Endothelial cell of umbilical vein (primary cell): ENCODE measurements at regions not wholly inside any gene's neighbourhood (a gene's known extent, or its start where the extent isn't known, plus 50 kb on each side); places are given as distances from the start of the nearest gene placed in this dataset.

Experiments used
- BruUV-seq: library from RNA; stranded (reverse); fragments of 400-500 nt; replicated peaks from 2 replicates; lab custom pipeline; 2021; lab: Mats Ljungman, UMichigan
- CTCF ChIA-PET: fragments of 300-600, 350-600 bp; sonication (Branson Sonifier 250); formaldehyde crosslinking; loops from one replicate; lab custom pipeline; 2021; ENCODE audit warnings: antibody characterized with exemption, inconsistent platforms; lab: Charles Lee
- POLR2A ChIA-PET: fragments of 300-600, 350-600 bp; sonication (Branson Sonifier 250); formaldehyde crosslinking; loops from one replicate; lab custom pipeline; 2021; ENCODE audit warnings: antibody characterized with exemption, inconsistent platforms; lab: Charles Lee
- DNase-seq: peaks from one replicate; pipeline ENCODE4 v3.0.0-alpha.2; 2011; ENCODE audit warnings: low read depth, low spot score
- FAIRE-seq: peaks from 2 replicates; lab custom pipeline; 2011; peaks lifted over from hg19 to GRCh38; lab: Jason Lieb, UNC
- H2AFZ ChIP-seq: 2 replicates; pipeline ENCODE4 v1.6.0; 2012; ENCODE audit warnings: low read depth, low read length, control low read depth, inconsistent platforms
- H3K27ac ChIP-seq: 2 replicates; pipeline ENCODE4 v1.5.1; 2011; ENCODE audit warnings: low read depth, mild to moderate bottlenecking, control low read depth, low read length, moderate library complexity; ENCODE audit not compliant: insufficient read depth
- H3K27me3 ChIP-seq, 2 experiments: 2 replicates each; pipeline versions ENCODE4 v1.6.0 to v1.6.1; 2011; ENCODE audit warnings: low read length in 2 of 2, mixed read lengths in 1 of 2; ENCODE audit not compliant: control insufficient read depth in 2 of 2, insufficient read depth in 2 of 2
- H3K36me3 ChIP-seq, 2 experiments: 2 replicates in 1 of 2; 3 replicates in 1 of 2; pipeline ENCODE4 v1.5.1; 2011; ENCODE audit warnings: low read length in 2 of 2, mild to moderate bottlenecking in 1 of 2, moderate library complexity in 1 of 2; ENCODE audit not compliant: control insufficient read depth in 2 of 2, insufficient read depth in 2 of 2; ENCODE audit errors: extremely low read depth in 1 of 2
- H3K4me1 ChIP-seq: 3 replicates; pipeline ENCODE4 v1.5.1; 2011; ENCODE audit warnings: mild to moderate bottlenecking, low read length; ENCODE audit not compliant: control insufficient read depth, insufficient read depth; ENCODE audit errors: extremely low read depth
- H3K4me2 ChIP-seq: 2 replicates; pipeline ENCODE4 v1.6.1; 2011; ENCODE audit warnings: low read length, control low read depth, mixed read lengths; ENCODE audit not compliant: insufficient read depth
- H3K4me3 ChIP-seq, 3 experiments: fragments of 200-600 bp in 1 of 3; sonication (generic), shearing (Covaris generic) in 1 of 3; replicated peaks in 1 of 3; 2 replicates each; pipeline ENCODE4 v1.5.1; 2011 to 2016; ENCODE audit warnings: control low read depth in 3 of 3, low read length in 3 of 3, mild to moderate bottlenecking in 2 of 3, inconsistent platforms in 1 of 3, low read depth in 1 of 3, moderate library complexity in 1 of 3; ENCODE audit not compliant: insufficient read depth in 1 of 3
- H3K79me2 ChIP-seq: 2 replicates; pipeline ENCODE4 v1.6.0; 2012; ENCODE audit warnings: low read length, inconsistent platforms; ENCODE audit not compliant: control insufficient read depth, insufficient read depth
- H3K9ac ChIP-seq: replicated peaks from 2 replicates; pipeline ENCODE3; 2011; ENCODE audit warnings: low read length, control low read depth; ENCODE audit not compliant: insufficient read depth; ENCODE audit errors: extremely low read depth
- H3K9me1 ChIP-seq: replicated peaks from 3 replicates; pipeline ENCODE4 v1.6.0; 2011; ENCODE audit warnings: mild to moderate bottlenecking, low read length; ENCODE audit not compliant: control insufficient read depth, insufficient read depth; ENCODE audit errors: extremely low read depth
- H3K9me3 ChIP-seq: replicated peaks from 2 replicates; pipeline ENCODE4 v1.5.1; 2012; ENCODE audit warnings: low read length, inconsistent platforms; ENCODE audit not compliant: control insufficient read depth, insufficient read depth
- H4K20me1 ChIP-seq: replicated peaks from 2 replicates; pipeline ENCODE3; 2011; ENCODE audit warnings: mild to moderate bottlenecking, low read length; ENCODE audit not compliant: control insufficient read depth, insufficient read depth; ENCODE audit errors: extremely low read depth
- FOS ChIP-seq: IDR thresholded peaks from 2 replicates; pipeline ENCODE4 v1.6.1; 2011; ENCODE audit warnings: mild to moderate bottlenecking, low read length, moderate library complexity, borderline replicate concordance; ENCODE audit not compliant: insufficient read depth
- GATA2 ChIP-seq: IDR thresholded peaks from 2 replicates; pipeline ENCODE4 v1.7.0; 2011; ENCODE audit warnings: low read depth, mild to moderate bottlenecking, moderate library complexity, mixed read lengths, low read length; ENCODE audit not compliant: insufficient read length, insufficient read depth
- JUN ChIP-seq: IDR thresholded peaks from 2 replicates; pipeline ENCODE4 v1.6.1; 2011; ENCODE audit warnings: borderline replicate concordance, low read depth; ENCODE audit not compliant: insufficient read length, insufficient read depth
- MYC ChIP-seq: IDR thresholded peaks from one replicate; pipeline ENCODE4 v1.6.1; 2011; ENCODE audit warnings: mild to moderate bottlenecking, low read depth, low read length
- POLR2A ChIP-seq: IDR thresholded peaks from 2 replicates; pipeline ENCODE4 v1.6.1; 2012; ENCODE audit warnings: low read depth, mild to moderate bottlenecking, control low read depth, low read length
- POLR2AphosphoS5 ChIP-seq: IDR thresholded peaks from 2 replicates; pipeline ENCODE4 v1.6.1; 2012; ENCODE audit warnings: low read depth, mild to moderate bottlenecking, control low read depth, low read length, moderate library complexity; ENCODE audit not compliant: insufficient read depth
- dilution Hi-C: fragments of 300-500 bp; cut with MboI; formaldehyde crosslinking; loops from one replicate; pipeline ENCODE4 v1.15.0; 2019; ENCODE audit warnings: low sequenced_read_pairs; ENCODE audit not compliant: extremely low pct_ligation_motif_present
- intact Hi-C: fragments of 100-400 bp; cut with micrococcal nuclease; formaldehyde crosslinking; loops from one replicate; pipeline ENCODE4 v1.10.0; 2022
- TF ChIP-seq, protein P1 (sequence below): IDR thresholded peaks from 2 replicates; pipeline ENCODE4 v1.6.1; 2011; ENCODE audit not compliant: insufficient read depth, insufficient read length

DNA sequence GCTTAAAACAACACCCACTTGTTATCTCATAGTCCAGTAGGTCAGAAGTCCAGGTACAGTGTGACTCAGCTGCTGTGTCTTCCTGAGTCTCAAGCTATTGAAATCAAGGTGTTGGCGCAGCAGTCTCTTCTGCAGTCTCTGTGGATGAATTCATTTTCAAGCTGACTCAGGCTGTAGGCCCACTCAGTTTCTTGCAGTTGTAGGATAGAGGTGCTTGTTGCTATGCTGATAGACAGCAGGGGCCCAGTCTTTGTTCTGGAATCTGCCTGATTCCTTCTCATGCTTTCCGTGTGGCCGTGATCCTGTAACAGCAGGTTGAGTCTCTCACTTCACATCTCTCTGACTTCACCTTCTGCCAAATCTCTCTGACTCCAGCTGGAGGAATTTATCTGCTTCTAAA is 400.4 kb upstream of the POM121L12 start:
- no peaks in the 10 kb centered on the region for H3K36me3 ChIP-seq
- no peaks in the 10 kb centered on the region for H3K79me2 ChIP-seq
- H3K9ac ChIP-seq = no peak overlapping the region
- no peak for TF ChIP-seq MYC
- TF ChIP-seq FOS = no peak
- TF ChIP-seq JUN = no peak
- TF ChIP-seq, protein P1, sequence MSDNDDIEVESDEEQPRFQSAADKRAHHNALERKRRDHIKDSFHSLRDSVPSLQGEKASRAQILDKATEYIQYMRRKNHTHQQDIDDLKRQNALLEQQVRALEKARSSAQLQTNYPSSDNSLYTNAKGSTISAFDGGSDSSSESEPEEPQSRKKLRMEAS = no peak
- TF ChIP-seq POLR2A = no peak
- TF ChIP-seq GATA2 = no peak
- no peak for TF ChIP-seq POLR2AphosphoS5
- no TSS peak for BruUV-seq
- no peaks in the 10 kb centered on the region for H3K9me1 ChIP-seq
- ChIA-PET POLR2A (no interaction called here), CTCF (no interaction called here)
- no peak overlapping the region for H3K4me2 ChIP-seq
- H3K27ac ChIP-seq = no peak overlapping the region
- H3K9me3 ChIP-seq = no peaks in the 10 kb centered on the region
- no peaks in the 10 kb centered on the region for H3K4me1 ChIP-seq
- dilution Hi-C loops (no loop called here), intact Hi-C loops (no loop called here)
- DNase-seq = no peak
- no peak overlapping the region for H2AFZ ChIP-seq
- no peaks in the 10 kb centered on the region for H3K27me3 ChIP-seq
- FAIRE-seq = no peak
- H3K4me3 ChIP-seq = no peak overlapping the region
- H4K20me1 ChIP-seq = no peaks in the 10 kb centered on the region

- H3K9ac ChIP-seq = no peak overlapping the region
- no peak for FAIRE-seq
- H3K4me3 ChIP-seq = no peak overlapping the region
- ChIA-PET POLR2A (no interaction called here), CTCF (no interaction called here)
- no peaks in the 10 kb centered on the region for H3K9me1 ChIP-seq
- no peak overlapping the region for H2AFZ ChIP-seq
- no peaks in the 10 kb centered on the region for H3K4me1 ChIP-seq
- no peak overlapping the region for H3K27ac ChIP-seq
- H3K4me2 ChIP-seq = no peak overlapping the region
- no peaks in the 10 kb centered on the region for H4K20me1 ChIP-seq
- dilution Hi-C loops = no loop called here
- TF ChIP-seq MYC = no peak
- TF ChIP-seq GATA2 = no peak
- TF ChIP-seq, protein P1 = no peak
- TF ChIP-seq JUN = no peak
- DNase-seq = no peak
- no peaks in the 10 kb centered on the region for H3K9me3 ChIP-seq
- no TSS peak for BruUV-seq
- no peaks in the 10 kb centered on the region for H3K79me2 ChIP-seq
- no peaks in the 10 kb centered on the region for H3K27me3 ChIP-seq
- H3K36me3 ChIP-seq = no peaks in the 10 kb centered on the region
- intact Hi-C loops = no loop called here
These were observed 414.6 kb upstream of the POM121L12 start for GRCh38 chr7:52620849-52621248.
